ENCODE measurements at regions not wholly inside any gene's neighbourhood (a gene's known extent, or its start where the extent isn't known, plus 50 kb on each side); places are given as distances from the start of the nearest gene placed in this dataset.
"Not testable (repeated sequence)": the region's sequence is repeated elsewhere in the genome, so short reads cannot be mapped to it uniquely, and the experiment has no call there.

DNA sequence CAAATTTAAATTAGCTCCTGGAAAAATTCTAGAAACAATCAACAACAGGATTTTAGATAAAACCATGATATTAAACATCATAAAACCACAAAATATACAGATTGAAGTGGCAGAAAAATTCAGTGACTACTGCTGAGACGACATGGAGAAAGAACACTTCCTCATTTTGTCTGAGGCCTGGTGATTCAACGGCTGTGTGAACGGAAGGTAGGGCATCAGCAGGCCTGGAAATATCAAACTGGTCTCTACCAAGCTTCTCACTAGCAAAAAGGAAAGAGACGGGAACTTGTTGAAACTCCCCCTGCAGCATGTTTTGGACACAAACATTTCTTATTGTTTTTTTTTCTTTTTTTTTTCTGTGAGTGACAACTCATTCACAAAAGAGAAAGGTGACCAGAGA lies 58.0 kb upstream of the AHI1 start:
- DNase-seq (ENCODE audit: low read depth, low spot score) = no peak

DNA sequence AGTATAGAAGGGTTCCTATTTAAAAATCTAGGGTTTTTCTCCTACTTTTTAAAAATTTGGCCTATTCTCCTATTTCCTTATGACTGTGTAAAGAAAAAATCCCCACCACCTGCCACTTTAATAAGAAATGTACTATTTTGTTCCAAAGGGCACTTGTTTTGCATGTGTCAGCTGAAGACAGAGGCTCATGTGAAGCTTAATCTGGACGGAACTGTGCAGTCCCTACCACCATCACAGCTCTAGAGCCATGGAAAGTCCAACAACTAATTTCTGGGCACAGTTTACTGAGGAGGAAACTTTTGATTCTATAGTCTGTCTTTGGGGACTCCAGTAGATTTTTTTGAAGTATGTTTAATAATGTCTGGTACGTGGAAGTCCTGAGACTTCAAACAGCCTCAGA lies 60.0 kb upstream of the AHI1 start:
- DNase-seq (ENCODE audit: low read depth, low spot score) = no peak

DNA sequence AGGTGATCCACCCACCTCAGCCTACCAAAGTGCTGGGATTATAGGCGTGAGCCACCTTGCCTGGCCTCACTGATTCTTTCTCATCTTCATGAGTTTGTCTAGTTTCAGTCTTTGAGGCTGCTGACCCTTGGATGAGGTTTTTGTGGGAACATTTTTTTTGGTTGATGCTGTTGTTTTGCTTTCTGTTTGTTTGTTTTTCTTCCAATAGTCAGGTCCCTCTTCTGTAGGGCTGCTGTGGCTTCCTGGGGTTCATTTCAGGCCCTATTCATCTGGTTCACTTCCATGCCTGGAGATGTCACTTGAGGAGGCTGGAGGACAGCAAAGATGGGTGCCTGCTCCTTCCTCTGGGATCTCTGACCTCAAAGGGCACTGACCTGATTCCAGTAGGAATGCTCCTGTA lies 68.1 kb upstream of the AHI1 start:
- not testable (repeated sequence) for DNase-seq (ENCODE audit: low read depth, low spot score)

DNA sequence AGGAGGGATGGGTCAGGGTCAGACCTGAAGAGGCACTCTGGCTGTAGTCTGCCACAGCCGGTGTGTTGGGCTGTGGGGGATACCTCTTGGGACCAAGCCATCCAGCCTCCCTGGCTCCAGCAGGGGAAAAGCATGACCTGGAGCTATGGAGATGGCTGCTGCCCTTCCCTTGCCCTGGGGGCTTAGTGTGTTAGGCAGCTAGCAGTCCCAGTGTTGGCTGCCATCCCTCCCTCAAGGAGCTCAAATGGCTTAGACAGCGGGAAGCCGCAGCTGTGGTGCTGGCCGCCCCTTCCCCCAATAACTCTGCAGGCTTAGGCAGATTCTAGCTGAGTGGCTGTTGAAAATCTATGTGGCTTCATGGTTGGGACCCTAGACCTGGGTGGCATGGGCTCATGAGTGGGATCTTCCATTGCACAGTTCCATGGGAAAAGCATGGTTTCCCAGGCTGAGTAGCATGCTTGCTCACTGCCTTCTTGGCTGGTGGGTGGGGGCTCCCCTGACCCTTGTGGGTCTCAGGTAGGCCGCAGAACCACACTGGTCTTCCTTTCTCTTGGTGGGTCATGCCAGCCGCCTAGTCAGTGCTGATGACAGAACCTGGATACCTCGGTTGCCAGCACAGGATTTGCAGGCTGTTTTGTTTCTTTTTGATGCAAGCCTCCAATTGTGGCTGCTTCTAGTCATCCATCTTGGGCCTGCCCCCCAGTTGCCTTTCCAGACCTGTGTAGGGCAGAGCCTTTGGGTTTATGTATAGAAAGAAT lies 69.0 kb upstream of the AHI1 start:
- DNase-seq (ENCODE audit: low read depth, low spot score) = no peak

DNA sequence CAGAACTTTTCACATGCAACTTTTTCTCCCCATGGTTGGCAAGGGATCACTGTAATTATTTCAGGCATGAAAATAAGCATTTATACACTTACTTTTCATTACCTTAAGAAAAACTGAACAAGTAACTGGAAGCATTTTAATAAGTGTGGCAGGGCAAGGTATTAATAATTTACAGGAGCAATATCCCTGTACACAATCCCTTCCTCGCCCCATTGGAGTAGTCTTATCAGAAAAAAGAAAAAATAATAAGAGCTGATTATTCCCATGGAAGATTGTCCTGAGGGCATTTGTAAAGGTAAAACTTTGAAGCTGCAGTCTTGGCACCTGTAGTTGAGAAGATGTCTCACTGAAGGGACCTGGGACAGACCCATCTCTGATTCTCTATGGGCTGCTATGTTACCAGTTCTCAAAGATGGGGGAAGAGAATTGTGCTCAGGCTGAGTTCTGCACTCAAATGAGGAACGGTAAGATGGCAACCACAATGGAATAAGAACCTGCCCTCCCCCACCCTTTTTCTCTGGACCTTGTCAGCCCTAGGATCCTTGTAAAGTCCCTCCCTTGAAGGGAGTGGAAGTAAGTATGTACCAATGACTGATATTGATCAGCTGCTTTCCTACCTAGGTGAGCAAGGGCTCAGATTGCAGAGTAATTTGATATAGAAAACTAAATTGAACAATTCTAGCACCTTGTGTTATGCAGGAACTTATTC lies 70.0 kb upstream of the AHI1 start:
- DNase-seq (ENCODE audit: low read depth, low spot score) = no peak

DNA sequence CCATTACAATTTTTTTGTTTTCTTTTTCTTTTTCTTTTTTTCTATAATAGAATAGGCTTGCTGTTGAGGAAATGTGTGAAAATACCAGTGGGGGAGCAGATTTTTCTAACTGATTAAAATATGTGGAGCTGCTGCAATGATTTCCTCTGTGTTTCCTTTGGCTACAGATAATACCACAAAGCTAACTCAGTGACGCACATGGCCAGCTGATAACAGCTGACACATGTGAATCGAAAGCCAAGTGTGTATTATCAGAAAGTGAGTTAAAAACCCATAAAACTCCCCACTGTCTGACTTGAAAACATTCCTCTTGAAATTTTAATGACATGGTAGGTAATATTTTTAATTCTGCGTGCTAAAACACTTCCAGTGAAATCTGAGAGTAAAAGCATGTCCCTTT lies 70.8 kb upstream of the AHI1 start:
- DNase-seq (ENCODE audit: low read depth, low spot score) = peak; percentile 89

DNA sequence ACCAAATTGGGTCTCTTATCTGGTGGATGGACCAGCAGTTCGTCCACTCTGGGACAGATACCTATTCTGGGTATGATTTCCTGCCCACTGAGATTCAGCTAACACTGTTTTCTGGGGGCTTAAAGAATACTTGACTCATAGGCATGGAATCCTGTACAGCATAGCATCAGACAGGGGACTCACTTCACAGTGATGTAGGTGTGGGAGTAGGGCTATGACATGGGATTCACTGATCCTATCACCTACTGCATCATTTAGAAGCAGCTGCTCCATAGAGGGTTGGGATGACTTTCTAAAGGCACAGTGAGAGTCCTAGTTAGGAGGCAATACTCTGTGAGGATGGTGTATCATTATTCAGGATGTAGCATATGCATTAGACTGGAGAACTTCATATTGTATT lies 74.5 kb upstream of the AHI1 start:
- no peak for DNase-seq (ENCODE audit: low read depth, low spot score)

DNA sequence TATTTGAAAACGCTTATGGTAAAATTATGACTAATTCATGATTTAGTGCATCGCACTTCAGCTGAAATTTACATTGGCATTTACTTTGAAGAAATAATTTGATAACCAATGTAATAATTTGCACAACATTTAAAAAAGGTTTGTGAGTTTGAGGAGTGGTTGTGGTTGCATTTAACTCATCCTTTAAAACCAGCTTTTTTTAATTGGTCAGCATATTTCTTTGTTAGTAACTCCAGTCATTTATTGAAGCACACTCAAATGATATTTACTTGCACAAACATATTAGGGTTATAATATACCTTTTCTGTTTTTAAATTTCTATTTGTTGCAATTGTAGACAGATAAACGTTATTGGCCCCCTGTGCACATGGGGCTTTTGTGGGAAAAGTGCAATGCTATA lies 78.1 kb upstream of the AHI1 start:
- no peak for DNase-seq (ENCODE audit: low read depth, low spot score)

DNA sequence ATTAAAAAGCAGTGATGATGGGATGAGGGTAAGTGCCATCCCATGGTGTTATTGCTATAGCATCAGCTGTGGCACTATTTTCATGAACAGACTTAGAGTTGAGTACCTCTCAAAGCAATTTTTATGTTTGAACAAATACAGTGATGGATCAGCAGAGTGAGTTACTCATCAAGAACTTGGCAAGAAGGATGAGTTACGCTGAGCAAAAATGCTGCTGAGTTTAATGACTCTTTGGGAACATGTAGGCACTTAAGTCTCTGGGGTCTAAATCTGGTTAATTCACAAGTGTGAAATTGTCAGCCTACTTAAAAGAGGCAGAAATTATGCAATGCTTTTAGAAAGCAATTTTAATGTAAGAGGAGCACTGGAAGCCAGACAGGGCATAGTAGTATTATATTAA lies 78.5 kb upstream of the AHI1 start:
- DNase-seq (ENCODE audit: low read depth, low spot score) = peak; percentile 70

DNA sequence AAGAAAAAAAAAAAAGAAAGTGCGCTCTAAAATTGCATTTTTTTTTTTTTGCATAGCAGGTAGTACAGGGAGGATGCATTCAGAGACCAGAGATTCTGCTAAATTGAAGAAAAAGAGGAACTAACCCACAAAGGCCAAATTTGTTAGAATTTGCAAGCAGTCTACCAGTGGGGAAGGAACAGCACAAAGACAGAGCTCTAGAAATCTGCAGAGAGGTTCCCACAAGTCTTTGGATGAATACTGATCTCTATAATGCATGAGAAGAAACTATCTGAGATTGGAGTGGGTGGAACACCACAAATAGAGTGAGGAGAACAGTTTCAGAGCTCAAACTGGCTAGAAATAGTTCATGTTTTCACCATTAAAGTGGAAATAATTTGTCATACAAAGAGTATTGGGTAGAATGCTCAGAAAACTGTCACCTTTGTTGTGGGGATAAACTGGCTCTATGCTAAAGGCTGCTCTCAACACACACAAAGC lies 79.6 kb upstream of the AHI1 start:
- DNase-seq (ENCODE audit: low read depth, low spot score) = no peak

DNA sequence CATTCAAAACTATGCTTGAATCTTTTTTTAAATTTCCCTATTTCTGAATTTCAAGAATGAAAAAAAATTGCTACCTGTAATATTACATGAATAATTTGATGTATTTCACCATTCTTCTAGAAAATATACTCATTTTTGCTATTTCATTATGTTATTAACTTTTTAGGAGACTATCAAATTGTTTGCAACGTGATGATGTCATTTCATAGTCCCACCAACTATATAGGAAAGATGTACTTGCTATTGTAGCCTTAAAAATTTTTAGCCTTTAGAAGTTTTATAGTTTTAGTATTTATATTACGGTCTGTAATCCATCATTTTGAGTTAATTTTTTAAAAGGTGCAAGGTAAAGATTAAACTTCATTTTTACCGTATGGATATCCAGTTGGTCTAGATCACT lies 81.4 kb upstream of the AHI1 start:
- no peak for DNase-seq (ENCODE audit: low read depth, low spot score)

DNA sequence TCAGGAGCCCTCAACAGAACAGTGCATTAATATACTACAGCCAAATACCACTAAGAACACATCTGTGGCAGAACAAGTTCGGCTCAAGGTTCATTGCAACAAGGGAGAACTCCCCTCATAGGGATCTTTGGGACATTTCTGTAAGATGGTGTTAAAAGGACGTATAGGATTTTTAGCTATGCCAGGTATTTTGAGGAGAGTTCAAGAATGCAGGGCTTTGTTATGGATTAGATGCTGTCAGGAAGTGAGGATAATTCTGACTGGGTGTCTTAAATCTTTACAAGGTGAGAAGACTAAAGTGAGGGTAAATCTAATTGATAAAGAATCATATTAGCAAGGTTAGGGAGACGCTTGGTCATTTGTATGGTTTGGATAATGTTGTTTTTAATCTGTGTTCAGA lies 83.7 kb upstream of the AHI1 start:
- DNase-seq (ENCODE audit: low read depth, low spot score) = no peak

DNA sequence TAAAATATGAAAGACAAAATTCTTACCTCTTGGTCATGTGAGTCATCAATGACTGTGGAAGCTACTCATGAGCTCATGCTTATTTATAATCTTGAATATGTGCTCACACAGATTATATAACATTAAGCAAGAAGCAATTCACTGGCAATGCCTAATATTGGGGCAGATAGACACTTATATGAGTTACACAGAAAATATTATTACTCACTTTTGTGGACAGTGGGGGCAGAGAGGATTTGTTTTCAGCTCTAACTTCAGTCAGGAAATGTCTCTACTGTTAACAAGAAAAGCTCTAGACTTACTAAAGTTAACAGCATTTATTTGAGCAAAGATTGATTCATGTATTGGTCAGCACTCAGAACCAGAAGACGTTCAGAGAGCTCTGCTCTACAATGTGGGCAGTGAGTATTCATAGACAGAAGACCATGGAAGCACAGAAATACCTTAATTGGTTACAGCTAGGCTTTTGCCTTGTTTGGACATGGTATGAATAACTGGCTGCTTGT lies 85.8 kb upstream of the AHI1 start:
- DNase-seq (ENCODE audit: low read depth, low spot score) = peak; percentile 54

DNA sequence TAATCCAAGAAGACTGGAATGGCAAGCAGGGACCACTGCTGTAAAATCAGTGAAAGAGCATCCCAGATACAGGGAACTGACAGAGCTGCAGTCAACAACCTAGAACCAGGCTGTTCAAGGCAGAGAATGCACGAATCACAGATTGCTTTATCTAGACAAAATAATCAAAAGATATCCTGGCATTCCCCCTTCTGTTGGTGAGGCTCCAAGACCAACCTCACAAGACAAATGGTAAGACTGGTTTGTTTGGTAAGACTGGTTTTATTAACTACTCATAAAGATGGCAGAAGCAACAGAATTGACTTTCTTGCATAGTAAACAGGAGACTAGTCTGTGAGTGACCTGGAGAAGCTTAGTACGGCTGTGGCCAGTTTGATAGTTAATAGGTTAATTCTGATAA lies 88.8 kb upstream of the AHI1 start:
- peak; percentile 26 for DNase-seq (ENCODE audit: low read depth, low spot score)

DNA sequence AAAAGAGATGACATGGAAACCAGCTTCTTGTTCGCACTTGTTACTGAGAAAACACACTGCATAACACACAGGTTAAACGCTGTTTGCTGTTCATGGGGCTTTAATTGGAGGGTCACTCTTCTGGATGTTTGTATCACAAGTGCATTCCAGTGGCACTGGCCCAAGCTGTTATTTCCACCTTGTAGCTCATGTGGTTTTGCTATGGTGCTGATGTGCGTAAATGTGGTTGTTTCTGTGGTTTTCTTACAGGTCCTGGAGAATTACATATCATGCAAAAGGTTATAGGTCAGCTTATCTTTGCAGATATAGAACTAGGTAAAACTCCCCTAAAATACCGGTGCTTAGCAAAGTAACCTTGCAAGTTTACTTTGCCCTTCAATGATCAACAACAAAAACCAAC lies 89.3 kb upstream of the AHI1 start:
- peak; percentile 94 for DNase-seq (ENCODE audit: low read depth, low spot score)

DNA sequence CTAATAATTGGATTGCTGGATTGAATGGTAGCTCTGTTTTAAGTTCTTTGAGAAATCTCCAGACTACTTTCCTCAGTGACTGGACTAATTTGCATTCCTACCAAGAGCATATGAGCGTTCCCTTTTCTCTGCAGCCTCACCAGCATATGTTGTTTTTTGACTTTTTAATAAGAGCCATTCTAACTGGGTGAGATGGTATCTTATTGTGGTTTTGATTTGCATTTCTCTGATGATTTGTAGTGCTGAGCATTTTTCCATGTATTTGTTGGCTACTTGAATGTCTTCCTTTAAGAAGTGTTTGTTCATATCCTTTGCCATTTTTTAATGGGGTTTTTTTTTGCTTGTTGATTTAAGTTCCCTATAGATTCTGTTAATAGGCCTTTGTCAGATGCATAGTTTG lies 94.7 kb upstream of the AHI1 start:
- peak; percentile 66 for DNase-seq (ENCODE audit: low read depth, low spot score)

DNA sequence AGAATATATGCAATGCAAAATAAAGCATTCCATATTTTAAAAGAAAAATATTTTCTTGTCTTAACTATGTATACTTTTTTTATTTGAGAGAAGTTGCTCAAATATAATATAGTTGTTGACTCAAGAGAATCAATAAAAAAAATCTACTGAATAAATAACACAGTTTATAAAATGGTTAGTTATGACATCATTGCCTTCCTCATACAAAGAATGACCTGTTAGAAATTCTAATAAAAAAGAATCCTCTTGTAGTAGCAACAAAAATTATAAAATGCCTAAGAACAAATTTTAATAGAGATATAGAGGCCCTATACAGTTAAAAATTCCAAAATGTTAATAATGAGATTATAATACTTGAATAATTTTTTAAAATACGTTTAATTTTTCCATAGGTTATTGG lies 96.5 kb upstream of the AHI1 start:
- no peak for DNase-seq (ENCODE audit: low read depth, low spot score)

DNA sequence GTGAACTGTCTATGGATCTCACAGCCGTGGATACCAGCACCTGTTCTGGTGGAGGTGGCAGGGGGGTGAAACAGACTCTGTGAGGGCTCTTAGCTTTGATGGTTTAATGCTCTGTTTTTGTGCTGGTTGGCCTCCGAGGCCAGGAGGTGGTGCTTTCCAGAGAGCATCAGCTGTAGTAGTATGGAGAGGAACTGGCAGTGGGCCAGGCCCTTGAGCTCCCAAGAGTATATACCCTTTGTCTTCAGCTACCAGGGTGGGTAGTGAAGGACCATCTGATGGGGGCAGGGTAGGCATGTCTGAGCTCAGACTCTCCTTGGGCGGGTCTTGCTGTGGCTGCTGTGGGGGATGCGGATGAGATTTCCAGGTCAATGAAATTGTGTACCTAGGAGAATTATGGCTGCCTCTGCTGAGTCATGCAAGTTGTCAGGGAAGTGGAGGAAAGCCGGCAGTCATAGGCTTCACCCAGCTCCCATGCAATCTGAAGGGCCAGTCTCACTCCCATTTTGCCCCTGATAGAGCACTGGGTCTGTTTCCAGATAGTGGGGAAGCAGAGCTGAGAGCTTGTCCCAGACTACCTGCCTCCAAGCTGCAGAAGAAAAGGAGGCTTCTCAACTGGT lies 102.7 kb upstream of the AHI1 start:
- no peak for DNase-seq (ENCODE audit: low read depth, low spot score)

DNA sequence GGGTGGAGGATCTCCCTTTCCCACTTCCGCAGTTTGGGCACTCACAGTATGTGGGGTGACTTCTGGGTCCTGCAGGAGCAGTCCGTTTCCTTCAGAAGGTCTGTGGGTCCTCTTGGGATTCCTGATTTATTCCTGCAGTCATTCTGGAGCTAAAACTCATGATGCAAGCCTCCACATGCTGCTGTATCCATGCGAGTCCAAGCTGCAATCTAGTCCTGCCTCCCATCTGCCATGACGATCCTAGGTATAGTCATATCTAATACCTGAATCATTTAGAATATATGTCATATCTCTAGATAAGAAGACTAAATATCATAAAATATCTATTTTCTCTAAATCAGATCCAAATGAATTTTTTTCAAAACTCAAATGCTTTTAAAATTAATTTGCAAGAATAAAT lies 103.4 kb upstream of the AHI1 start:
- no peak for DNase-seq (ENCODE audit: low read depth, low spot score)

DNA sequence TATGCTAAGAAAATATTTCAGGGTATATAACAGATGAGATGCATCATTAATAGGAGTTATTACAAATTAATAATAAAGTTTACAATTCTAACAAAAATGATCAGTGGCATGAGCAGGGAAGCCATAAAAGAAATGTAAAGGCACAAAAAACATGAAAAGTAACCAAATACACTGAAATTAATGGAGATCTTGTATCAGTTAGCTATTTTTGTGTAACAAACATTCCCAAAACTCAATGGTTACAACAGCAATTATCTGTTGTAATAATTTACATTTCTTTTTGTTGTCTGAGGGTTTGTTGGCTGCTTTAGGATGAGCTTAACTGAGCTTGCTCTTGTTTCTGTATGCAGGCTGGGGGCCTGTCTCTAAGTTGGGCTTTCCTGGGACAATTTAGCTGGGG lies 104.3 kb upstream of the AHI1 start:
- no peak for DNase-seq (ENCODE audit: low read depth, low spot score)

DNA sequence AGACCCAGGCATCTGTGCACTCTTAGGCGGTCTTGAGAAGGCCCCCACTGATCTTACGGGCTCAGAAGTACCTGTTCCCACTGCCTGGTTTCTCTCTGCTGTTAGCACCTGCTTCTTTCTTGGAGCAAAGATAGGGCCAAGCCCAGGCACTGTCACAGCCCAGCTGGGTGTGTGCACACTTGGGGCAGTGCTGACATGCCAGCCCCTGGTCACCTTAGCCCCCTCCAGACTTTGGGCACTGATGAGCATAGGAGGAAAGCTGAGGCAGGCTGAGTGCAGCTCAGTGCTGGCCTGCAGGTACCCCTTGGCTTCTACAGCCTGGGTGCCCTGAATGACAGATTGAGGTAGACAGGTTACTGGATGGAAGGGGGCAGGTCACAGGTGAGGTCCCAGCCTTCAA lies 105.7 kb upstream of the AHI1 start:
- DNase-seq (ENCODE audit: low read depth, low spot score) = no peak

DNA sequence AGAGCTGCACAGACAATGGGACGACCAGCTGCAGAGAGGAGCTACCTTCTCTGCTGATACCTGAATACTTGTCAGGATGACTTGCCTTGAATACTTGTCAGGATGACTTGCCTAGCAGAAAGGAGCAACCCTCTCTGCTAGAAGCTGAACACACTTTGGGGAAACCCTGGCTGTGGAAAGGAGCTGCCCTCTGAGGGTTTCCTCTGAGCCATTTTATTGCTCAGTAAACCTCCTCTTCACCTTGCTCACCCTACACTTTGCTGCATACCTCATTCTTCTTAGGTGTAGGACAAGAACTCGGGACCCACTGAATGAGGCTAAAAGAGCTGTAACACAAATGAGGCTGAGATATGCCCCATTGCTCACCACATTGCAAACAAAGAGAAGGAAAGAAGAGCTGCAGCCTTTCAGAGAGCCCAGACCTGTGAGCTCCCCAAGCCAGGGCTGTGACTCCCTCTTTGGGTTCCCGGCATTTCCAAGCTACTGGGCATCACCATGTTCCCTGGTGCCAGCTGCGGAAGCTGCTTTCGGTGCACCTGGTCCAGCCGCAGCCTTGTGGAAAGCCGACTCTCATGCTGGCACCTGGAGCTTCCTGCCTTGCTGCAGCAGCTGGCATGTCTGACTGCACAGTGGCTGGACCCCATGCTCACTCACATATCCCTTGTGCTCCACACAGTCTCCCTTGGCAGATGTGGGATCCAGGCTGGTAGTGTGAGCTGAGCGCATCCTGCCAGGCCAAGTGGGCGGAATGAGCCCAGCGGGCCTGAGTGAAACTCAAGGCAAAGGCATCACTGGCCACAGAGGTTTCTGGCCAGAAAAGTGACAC lies 106.7 kb upstream of the AHI1 start:
- no peak for DNase-seq (ENCODE audit: low read depth, low spot score)

Data from astrocyte of the hippocampus (primary cell).